ENCODE measurements at regions not wholly inside any gene's neighbourhood (a gene's known extent, or its start where the extent isn't known, plus 50 kb on each side); places are given as distances from the start of the nearest gene placed in this dataset.

GRCh38 chr4:23741681-23742191 is 148.1 kb downstream of the PPARGC1A start:
- Histone ChIP-seq H3K4me3 (ENCODE audit: low read length in 3 of 3) (no peak overlapping the region), H3K9me3 (ENCODE audit: control insufficient read depth in 2 of 3, insufficient read depth in 1 of 3, low read length in 3 of 3) (no peaks in the 10 kb centered on the region), H3K27me3 (ENCODE audit: control insufficient read depth, insufficient read depth, low read length) (no peaks in the 10 kb centered on the region), H3K36me3 (ENCODE audit: control insufficient read depth in 2 of 3, insufficient read depth in 3 of 3, low read length in 3 of 3) (no peaks in the 10 kb centered on the region), H3K4me1 (ENCODE audit: control insufficient read depth in 2 of 3, insufficient read depth in 2 of 3, low read depth in 1 of 3, low read length in 3 of 3) (peaks cover 0 to 7% (median 2%) of the 10 kb centered on the region in 3 donors), H3K9ac (ENCODE audit: low read length in 3 of 3) (no peak overlapping the region), H3K27ac (ENCODE audit: low read depth in 2 of 2, low read length in 2 of 2) (peak overlapping the region; percentile 78 to 82)
- intact Hi-C loops (cut with DNase I) = no loop called here
- DNase-seq (peak in 3 of 5 donors; percentile 22 to 83 (median 78)), FAIRE-seq (no peak)
- no peak for TF ChIP-seq CTCF (IDR thresholded peaks at IDR 0.05; ENCODE audit: borderline replicate concordance, extremely low read depth, insufficient read depth)

- Histone ChIP-seq H3K27me3 (ENCODE audit: control insufficient read depth, insufficient read depth, low read length) (no peaks in the 10 kb centered on the region), H3K9me3 (ENCODE audit: control insufficient read depth in 2 of 3, insufficient read depth in 1 of 3, low read length in 3 of 3) (no peaks in the 10 kb centered on the region), H3K27ac (ENCODE audit: low read depth in 2 of 2, low read length in 2 of 2) (no peak overlapping the region), H3K9ac (ENCODE audit: low read length in 3 of 3) (no peak overlapping the region), H3K36me3 (ENCODE audit: control insufficient read depth in 2 of 3, insufficient read depth in 3 of 3, low read length in 3 of 3) (no peaks in the 10 kb centered on the region), H3K4me1 (ENCODE audit: control insufficient read depth in 2 of 3, insufficient read depth in 2 of 3, low read depth in 1 of 3, low read length in 3 of 3) (peaks cover 0 to 33% (median 7%) of the 10 kb centered on the region in 3 donors), H3K4me3 (ENCODE audit: low read length in 3 of 3) (no peak overlapping the region)
- TF ChIP-seq CTCF (IDR thresholded peaks at IDR 0.05; ENCODE audit: borderline replicate concordance, extremely low read depth, insufficient read depth) = no peak
- DNase-seq = peak in 1 of 5 donors; percentile 12
- intact Hi-C loops (cut with DNase I) = no loop called here
- no peak for FAIRE-seq
Observed at GRCh38 chr4:23737571-23737970, 152.3 kb downstream of the PPARGC1A start.

GRCh38 chr4:23736466-23736865 is 153.4 kb downstream of the PPARGC1A start:
- Histone ChIP-seq H3K9me3 (ENCODE audit: control insufficient read depth in 2 of 3, insufficient read depth in 1 of 3, low read length in 3 of 3) (no peaks in the 10 kb centered on the region), H3K9ac (ENCODE audit: low read length in 3 of 3) (no peak overlapping the region), H3K4me1 (ENCODE audit: control insufficient read depth in 2 of 3, insufficient read depth in 2 of 3, low read depth in 1 of 3, low read length in 3 of 3) (peaks cover 0 to 35% (median 5%) of the 10 kb centered on the region in 3 donors), H3K27ac (ENCODE audit: low read depth in 2 of 2, low read length in 2 of 2) (no peak overlapping the region), H3K4me3 (ENCODE audit: low read length in 3 of 3) (no peak overlapping the region), H3K27me3 (ENCODE audit: control insufficient read depth, insufficient read depth, low read length) (no peaks in the 10 kb centered on the region), H3K36me3 (ENCODE audit: control insufficient read depth in 2 of 3, insufficient read depth in 3 of 3, low read length in 3 of 3) (no peaks in the 10 kb centered on the region)
- FAIRE-seq (no peak), DNase-seq (no peak)
- TF ChIP-seq CTCF (IDR thresholded peaks at IDR 0.05; ENCODE audit: borderline replicate concordance, extremely low read depth, insufficient read depth) = no peak
- intact Hi-C loops (cut with DNase I) = no loop called here

- Histone ChIP-seq H3K36me3 (ENCODE audit: control insufficient read depth in 2 of 3, insufficient read depth in 3 of 3, low read length in 3 of 3) (no peaks in the 10 kb centered on the region), H3K4me3 (ENCODE audit: low read length in 3 of 3) (peak overlapping the region in 1 of 3 donors; percentile 5), H3K9ac (ENCODE audit: low read length in 3 of 3) (peak overlapping the region in 1 of 3 donors; percentile 29), H3K27me3 (ENCODE audit: control insufficient read depth, insufficient read depth, low read length) (no peaks in the 10 kb centered on the region), H3K4me1 (ENCODE audit: control insufficient read depth in 2 of 3, insufficient read depth in 2 of 3, low read depth in 1 of 3, low read length in 3 of 3) (peaks cover 0 to 35% (median 5%) of the 10 kb centered on the region in 3 donors), H3K27ac (ENCODE audit: low read depth in 2 of 2, low read length in 2 of 2) (peak overlapping the region; percentile 82 to 90), H3K9me3 (ENCODE audit: control insufficient read depth in 2 of 3, insufficient read depth in 1 of 3, low read length in 3 of 3) (no peaks in the 10 kb centered on the region)
- DNase-seq (peak in 2 of 5 donors; percentile 54 to 55), FAIRE-seq (peak; percentile 81)
- no peak for TF ChIP-seq CTCF (IDR thresholded peaks at IDR 0.05; ENCODE audit: borderline replicate concordance, extremely low read depth, insufficient read depth)
- intact Hi-C loops (cut with DNase I) = no loop called here
Observed at GRCh38 chr4:23734000-23734399, 155.8 kb downstream of the PPARGC1A start.
